ENCODE measurements at regions not wholly inside any gene's neighbourhood (a gene's known extent, or its start where the extent isn't known, plus 50 kb on each side); places are given as distances from the start of the nearest gene placed in this dataset.
"Not testable (repeated sequence)": the region's sequence is repeated elsewhere in the genome, so short reads cannot be mapped to it uniquely, and the experiment has no call there.

DNA sequence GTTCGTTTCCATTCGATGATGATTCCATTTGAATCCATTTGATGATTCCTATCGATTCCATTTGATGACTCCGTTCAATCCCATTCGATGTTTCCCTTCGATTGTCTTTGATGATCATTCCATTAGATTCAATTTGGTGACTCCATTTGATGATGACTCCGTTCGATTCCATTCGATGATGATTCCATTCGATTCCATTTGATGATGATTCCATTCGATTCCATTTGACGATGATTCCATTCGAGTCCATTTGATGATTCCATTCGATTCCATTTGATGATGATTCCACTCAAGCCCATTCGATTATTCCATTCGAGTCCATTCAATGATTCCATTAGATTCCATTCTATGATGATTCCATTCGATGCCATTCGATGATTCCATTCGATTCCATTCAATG lies 2730.6 kb downstream of the RPIA start:
- not testable (repeated sequence) for DNase-seq (ENCODE audit: low read depth in 4 of 4, low spot score in 1 of 4)

DNA sequence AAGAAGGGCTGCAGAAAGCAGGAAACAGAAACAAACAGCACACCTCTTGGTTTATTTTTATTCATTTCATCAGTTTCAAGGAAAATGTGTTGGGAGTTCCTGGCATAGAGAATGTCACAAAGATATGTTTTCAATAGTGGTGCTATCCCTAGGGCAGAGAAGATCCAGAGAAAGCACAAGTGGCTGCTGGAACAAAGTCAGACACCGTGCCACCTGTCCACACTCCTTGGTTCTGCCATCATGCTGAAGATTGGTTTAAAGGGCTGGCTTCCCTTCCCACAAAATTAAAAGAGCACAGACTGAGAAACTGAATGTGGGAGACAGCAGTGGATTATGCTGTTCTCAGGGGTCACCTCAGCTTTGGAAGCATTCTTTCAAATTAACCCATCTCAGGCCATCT lies 2735.7 kb downstream of the RPIA start:
- DNase-seq (ENCODE audit: low read depth in 4 of 4, low spot score in 1 of 4): not testable (repeated sequence)

- not testable (repeated sequence) for DNase-seq (ENCODE audit: low read depth in 4 of 4, low spot score in 1 of 4)
Measured at GRCh38 chr2:91441932-91442245, 2750.4 kb downstream of the RPIA start.

- no peak for DNase-seq (ENCODE audit: low read depth in 4 of 4, low spot score in 1 of 4)
Measured at GRCh38 chr2:91442246-91442905, 2750.9 kb downstream of the RPIA start.

DNA sequence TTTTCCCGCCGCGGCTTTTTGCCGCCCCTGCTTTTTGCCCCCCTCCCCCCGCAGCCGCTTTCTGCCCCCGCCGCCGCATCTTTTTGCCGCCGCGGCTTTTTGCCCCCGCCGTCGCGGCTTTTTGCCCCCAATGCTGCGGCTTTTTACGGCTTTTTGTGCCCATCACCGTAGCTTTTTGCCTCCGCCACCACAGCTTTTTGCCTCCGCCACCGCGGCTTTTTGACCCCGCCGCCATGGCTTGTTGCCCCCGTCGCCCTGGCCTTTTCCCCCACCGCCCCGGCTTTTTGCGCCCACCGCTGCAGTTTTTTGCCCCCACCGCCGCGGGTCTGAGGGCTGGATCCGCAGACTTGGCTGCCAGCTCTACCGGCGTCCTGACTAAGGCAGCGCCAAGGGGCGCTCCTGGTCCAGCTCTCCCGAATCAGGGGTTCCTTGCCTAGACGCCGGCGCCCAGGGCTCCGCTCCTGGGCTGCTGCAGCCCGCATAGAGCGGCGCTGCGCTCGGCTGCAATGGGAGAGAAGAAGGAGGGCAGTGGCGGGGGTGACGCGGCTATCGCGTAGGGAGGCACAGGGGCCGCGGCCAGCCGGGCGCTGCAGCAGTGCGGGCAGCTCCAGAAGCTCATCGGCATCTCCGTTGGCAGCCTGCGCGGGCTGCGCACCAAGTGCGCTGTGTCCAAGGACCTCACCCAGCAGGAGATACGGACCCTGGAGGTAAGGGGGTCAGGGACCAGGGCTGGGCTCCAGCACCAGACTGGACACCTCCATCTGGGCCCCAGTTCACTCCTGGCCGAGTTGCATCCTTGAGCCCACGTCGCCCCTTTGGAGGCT lies 2751.6 kb downstream of the RPIA start:
- DNase-seq (ENCODE audit: low read depth in 4 of 4, low spot score in 1 of 4): not testable (repeated sequence)

DNA sequence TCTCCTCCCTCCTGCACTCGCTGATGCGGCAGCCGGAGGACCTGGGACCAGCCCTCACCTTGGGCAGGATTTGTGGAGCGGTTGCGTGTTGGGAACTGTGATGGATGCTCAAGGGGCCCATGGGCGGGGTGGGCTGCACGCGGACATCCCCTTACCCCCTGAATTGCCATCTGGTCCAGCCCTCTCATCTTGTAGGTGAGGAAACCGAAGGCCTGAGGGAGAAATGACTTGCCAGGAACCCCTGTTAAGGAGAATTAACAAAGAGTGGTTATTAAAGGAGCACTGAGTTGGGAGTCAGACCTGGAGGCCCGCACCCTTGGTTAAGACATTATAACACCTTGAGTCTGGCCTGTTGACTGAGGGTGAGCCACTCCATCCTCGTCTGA lies 2752.2 kb downstream of the RPIA start:
- not testable (repeated sequence) for DNase-seq (ENCODE audit: low read depth in 4 of 4, low spot score in 1 of 4)

- not testable (repeated sequence) for DNase-seq (ENCODE audit: low read depth in 4 of 4, low spot score in 1 of 4)
Measured at GRCh38 chr2:91445705-91446104, 2754.2 kb downstream of the RPIA start.

GRCh38 chr2:91446489-91446888 lies 2755.0 kb downstream of the RPIA start:
- not testable (repeated sequence) for DNase-seq (ENCODE audit: low read depth in 4 of 4, low spot score in 1 of 4)

DNA sequence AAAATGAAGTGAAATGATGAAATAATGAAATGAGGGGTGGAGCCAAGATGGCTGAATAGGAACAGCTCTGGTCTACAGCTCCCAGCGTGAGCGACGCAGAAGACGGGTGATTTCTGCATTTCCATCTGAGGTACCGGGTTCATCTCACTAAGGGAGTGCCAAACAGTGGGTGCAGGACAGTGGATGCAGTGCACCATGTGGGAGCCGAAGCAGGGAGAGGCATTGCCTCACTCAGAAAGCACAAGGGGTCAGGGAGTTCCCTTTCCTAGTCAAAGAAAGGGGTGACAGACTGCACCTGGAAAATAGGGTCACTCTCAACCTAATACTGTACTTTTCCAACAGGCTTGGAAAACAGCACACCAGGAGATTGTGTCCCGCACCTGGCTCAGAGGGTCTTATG lies 2755.4 kb downstream of the RPIA start:
- DNase-seq (ENCODE audit: low read depth in 4 of 4, low spot score in 1 of 4): not testable (repeated sequence)

DNA sequence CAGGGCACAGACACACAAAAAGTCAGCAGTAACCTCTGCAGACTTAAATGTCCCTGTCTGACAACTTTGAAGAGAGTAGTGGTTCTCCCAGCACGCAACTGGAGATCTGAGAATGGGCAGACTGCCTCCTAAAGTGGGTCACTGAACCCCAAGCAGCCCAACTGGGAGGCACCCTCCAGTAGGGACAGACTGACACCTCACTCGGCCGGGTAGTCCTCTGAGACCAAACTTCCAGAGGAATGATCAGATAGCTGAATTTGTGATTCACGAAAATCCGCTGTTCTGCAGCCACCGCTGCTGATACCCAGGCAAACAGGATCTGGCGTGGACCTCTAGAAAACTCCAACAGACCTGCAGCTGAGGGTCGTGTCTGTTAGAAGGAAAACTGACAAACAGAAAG lies 2756.0 kb downstream of the RPIA start:
- DNase-seq (ENCODE audit: low read depth in 4 of 4, low spot score in 1 of 4): not testable (repeated sequence)

- DNase-seq (ENCODE audit: low read depth in 4 of 4, low spot score in 1 of 4): not testable (repeated sequence)
Measured at GRCh38 chr2:91462292-91462691, 2770.8 kb downstream of the RPIA start.

DNA sequence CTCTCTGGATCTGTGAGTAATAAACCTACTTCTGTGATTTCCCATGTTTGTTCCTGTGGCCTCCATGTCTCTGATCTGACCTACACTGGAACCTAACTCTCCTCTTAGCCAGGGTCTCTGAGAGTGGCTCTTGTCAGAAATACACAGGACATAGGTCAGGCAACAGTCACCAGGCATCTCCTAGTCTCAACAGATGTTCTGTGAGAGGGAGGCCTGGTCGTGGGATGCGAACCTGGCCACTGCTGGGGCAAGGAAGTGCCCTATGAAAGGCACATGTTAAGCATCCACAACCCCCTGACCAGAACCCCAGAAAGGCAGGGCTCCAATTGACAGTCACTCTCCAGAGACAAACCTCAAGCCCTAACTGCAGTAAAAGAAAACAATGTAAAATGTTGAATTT lies 2771.5 kb downstream of the RPIA start:
- not testable (repeated sequence) for DNase-seq (ENCODE audit: low read depth in 4 of 4, low spot score in 1 of 4)

- DNase-seq (ENCODE audit: low read depth in 4 of 4, low spot score in 1 of 4): not testable (repeated sequence)
Measured at GRCh38 chr2:91466780-91467363, 2775.4 kb downstream of the RPIA start.

DNA sequence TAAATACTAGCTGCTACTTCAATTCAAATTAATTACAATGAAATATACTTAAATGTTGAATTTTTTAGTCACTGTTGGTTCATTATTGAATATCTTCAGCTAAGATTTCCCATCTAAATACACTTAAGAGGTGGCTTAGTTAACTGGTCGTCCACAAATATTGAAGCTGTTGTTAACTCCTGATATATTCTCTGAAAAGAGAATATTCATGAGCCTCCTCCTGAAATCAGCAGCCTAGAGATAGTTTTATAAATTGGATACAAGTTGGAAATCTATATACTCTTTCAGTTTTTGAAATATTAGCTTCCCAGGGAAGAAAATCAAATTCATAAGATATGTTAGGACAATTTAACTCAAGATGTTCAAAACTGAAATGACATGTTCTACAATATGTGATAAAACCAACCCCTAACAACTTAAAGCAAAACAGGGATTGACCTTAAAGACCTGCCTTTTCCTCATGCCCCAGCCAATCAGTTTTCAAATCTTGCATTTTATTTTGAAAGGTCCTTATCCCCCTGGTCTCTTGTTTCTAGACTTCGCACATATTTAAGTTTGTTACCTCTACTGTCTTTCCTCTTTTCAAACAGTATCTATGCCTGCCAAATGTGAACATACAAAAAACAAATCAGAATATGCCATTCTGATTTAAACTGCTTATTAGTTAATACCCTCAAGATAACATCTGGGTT lies 2784.9 kb downstream of the RPIA start:
- not testable (repeated sequence) for DNase-seq (ENCODE audit: low read depth in 4 of 4, low spot score in 1 of 4)

- not testable (repeated sequence) for DNase-seq (ENCODE audit: low read depth in 4 of 4, low spot score in 1 of 4)
Measured at GRCh38 chr2:91476936-91477246, 2785.4 kb downstream of the RPIA start.

GRCh38 chr2:91477291-91477690 lies 2785.8 kb downstream of the RPIA start:
- DNase-seq (ENCODE audit: low read depth in 4 of 4, low spot score in 1 of 4): not testable (repeated sequence)

DNA sequence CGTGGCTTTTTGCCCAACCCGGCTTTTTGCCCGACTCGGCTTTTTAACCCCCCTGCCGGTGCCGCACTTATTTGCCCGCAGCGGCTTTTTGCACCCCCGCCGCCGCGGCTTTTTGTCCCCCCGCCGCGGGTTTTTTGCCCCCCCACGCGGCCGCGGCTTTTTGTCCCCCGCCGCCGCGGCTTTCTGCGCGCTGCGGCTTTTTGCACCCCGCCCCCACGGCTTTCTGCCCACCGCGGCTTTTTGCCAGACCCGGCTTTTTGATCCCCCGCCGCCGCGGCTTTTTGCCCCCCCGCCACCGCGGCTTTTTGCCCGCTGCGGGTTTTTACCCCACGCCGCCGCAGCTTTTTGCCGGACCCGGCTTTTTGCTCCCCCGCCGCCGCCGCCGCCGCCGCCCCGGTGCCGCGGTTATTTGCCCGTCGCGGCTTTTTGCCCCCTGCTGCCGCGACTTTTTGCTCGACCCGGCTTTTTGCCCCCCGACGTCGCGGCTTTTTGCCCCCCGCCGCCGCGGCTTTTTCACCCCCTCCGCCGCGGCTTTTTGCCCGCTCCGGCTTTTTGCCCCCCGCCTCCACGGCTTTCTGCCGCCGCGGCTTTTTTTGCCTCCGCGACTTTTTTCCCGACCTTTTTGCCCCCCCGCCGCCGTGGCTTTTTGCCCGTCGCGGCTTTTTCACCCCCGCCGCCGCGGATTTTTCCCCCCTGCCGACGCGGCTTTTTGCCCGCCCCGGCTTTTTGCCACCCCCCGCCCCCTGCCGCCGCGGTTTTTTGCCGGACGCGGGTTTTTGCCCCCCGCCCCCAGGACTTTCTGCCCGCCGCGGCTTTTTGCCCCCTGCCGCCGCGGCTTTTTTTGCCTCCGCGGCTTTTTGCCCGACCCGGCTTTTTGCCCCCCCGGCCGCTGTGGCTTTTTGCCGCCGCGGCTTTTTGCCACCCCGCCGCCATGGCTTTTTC lies 2786.5 kb downstream of the RPIA start:
- DNase-seq (ENCODE audit: low read depth in 4 of 4, low spot score in 1 of 4): no peak

- DNase-seq (ENCODE audit: low read depth in 4 of 4, low spot score in 1 of 4): not testable (repeated sequence)
Measured at GRCh38 chr2:91478851-91479718, 2787.6 kb downstream of the RPIA start.

DNA sequence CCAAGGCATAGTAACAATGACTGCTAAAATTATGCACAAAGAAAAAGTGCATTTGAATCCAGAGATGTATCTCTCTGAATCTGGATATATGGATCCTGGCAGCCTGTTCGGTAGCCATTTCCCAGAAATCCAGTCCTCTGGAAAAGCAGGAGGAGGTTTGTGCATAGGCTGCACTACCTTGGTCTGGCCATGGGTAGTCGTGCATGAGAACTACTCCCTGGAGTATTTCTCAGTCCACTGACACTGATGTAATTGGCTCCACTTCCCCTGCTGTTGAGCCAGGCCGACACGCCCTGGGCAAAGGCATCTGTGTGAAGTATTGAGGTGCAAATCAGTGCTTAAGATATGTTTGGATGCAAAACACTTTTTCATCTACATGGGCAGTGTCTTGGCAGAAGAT lies 2793.8 kb downstream of the RPIA start:
- not testable (repeated sequence) for DNase-seq (ENCODE audit: low read depth in 4 of 4, low spot score in 1 of 4)

Data from stimulated activated CD4-positive, alpha-beta T cell treated with anti-CD3 and anti-CD28 coated beads, Interleukin-1b, Interleukin-23, amount 100 ng/mL, for 24 hours (primary cell).